Breast epithelium (tissue), 3 donors: ENCODE measurements at regions not wholly inside any gene's neighbourhood (a gene's known extent, or its start where the extent isn't known, plus 50 kb on each side); places are given as distances from the start of the nearest gene placed in this dataset.

Source experiments
- CTCF ChIP-seq, 3 donors: fragments of 450-650 bp; IDR thresholded peaks; one replicate each; pipeline ENCODE4 v1.5.1; 2016 to 2017; ENCODE audit warnings: antibody characterized with exemption in 3 of 3, mild to moderate bottlenecking in 3 of 3, moderate library complexity in 3 of 3
- POLR2A ChIP-seq: fragments of 450-650 bp; IDR thresholded peaks from one replicate; pipeline ENCODE4 v1.6.1; 2016; ENCODE audit warnings: antibody characterized with exemption, mild to moderate bottlenecking, moderate library complexity
- POLR2AphosphoS5 ChIP-seq, 3 donors: sonication (generic); formaldehyde crosslinking; IDR thresholded peaks; one replicate each; pipeline ENCODE4 v1.6.1; 2017; ENCODE audit warnings: antibody characterized with exemption in 3 of 3

DNA sequence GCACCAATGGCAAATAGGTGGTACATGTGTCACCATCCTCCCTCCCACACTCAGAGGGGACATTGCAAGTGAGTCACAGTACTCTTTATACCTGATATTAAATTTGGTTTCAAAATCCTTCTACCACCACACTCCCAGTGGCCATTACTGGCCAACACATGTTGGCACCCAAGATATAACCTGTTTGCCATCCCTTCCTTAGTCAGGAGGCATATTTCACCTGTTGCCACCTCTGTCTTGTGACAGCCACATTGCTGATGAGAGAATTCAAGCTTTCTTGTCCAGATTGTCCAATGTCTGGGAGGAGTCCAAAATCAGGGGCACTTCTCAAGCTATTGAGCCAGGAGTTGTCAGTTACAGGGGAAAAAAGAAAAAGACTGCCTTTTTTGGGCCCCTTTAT is 80.2 kb upstream of the WWC1 start:
- TF ChIP-seq CTCF (IDR thresholded peaks at IDR 0.05), result no peak
- TF ChIP-seq POLR2A, result no peak
- TF ChIP-seq POLR2AphosphoS5 (IDR thresholded peaks at IDR 0.05), result no peak
